ENCODE measurements at regions not wholly inside any gene's neighbourhood (a gene's known extent, or its start where the extent isn't known, plus 50 kb on each side); places are given as distances from the start of the nearest gene placed in this dataset.
A peak's percentile ranks its signal among the peaks of the same experiment; 100 is the strongest.

GRCh38 chr18:44466997-44467396 is 213.7 kb upstream of the SETBP1 start:
- no peak for DNase-seq

GRCh38 chr18:44467718-44468117 is 213.0 kb upstream of the SETBP1 start:
- DNase-seq: no peak

DNA sequence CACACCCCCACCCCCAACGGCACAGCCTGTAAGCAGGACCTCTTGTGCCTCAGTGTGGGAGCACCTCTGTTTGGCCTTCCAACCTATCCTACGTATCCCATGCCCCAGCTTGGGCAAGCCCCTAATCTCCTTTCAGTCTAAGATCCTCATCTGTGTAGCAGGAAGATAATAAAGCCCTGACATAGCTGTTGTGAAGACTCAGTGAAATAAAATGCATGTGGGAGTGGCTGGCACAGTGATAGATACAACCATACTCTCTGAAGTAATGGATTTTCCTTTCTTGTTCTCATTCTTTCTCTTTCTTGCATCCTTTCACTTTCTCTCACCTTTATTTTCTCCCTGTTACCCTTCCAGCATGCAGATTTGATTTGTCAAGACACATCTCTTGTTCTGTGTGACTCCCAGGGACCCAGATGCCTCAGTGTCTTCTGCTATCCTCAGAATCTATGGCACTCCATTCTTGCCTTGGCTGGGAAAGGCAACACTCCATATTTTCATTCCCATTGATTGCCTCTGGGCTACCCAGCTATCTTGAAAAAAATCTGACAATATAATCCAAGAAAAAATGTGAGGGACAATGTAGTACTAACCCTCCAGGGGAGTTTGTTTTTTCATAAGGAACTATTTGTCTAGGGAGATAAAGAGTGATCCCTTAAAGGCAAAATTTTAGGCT is 207.2 kb upstream of the SETBP1 start:
- DNase-seq: no peak

DNA sequence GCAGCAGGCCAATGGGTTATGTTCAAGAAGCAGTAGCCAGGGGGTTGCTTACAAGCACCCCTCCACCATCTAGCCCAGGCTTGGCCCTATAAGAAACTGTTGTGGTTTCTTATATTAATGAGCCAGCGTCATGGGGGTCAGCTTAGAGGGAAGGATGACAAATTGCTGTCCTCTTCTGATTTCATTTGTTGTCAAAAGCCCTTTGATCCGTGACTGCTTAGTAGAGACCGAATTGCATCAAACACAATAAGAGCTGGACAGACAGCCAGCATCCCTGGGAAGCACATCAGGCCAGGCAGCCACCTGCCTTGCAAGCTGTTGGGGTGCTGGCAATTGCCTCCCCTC is 206.6 kb upstream of the SETBP1 start:
- DNase-seq: no peak

DNA sequence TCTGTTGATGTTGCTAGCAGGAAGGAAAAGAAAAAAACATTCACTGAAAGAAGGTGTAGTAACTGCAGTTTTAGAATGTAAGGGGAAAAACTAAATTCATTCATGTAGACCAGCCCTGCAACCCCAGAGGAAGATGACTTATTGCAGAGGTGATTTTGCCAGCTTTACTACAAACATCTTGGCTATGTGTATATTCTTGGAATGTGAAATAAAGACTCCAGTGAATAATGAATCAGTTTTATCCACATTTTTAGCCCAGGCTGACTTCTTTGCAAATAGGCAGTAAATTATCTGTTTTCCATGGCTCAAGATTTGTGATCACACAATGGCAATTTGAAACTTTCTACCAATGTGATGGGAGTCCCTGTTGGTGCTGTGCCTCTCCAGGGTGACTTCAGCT is 206.1 kb upstream of the SETBP1 start:
- no peak for DNase-seq

DNA sequence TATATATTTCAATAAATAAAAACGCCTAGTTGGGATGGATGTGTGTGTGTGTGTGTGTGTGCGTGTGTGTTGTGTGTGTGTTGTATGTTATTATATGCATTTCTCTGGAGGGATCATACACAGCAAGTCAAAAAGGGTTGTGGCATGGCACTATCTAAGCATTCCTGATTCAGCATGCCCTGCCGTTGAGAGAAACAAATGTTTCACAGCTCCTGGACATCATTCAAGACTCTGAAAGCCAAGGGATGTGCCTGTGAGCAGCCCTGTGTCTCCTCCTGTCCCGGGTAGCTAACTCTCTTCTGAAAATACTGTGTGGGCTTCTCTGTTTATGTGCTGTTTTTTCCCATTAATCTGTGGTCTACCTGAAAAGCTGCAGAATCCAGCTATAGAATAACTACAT is 197.9 kb upstream of the SETBP1 start:
- no peak for DNase-seq

- DNase-seq: no peak
These were observed 185.5 kb upstream of the SETBP1 start for GRCh38 chr18:44495151-44495550.

- DNase-seq: no peak
These were observed 183.4 kb upstream of the SETBP1 start for GRCh38 chr18:44497311-44497710.

DNA sequence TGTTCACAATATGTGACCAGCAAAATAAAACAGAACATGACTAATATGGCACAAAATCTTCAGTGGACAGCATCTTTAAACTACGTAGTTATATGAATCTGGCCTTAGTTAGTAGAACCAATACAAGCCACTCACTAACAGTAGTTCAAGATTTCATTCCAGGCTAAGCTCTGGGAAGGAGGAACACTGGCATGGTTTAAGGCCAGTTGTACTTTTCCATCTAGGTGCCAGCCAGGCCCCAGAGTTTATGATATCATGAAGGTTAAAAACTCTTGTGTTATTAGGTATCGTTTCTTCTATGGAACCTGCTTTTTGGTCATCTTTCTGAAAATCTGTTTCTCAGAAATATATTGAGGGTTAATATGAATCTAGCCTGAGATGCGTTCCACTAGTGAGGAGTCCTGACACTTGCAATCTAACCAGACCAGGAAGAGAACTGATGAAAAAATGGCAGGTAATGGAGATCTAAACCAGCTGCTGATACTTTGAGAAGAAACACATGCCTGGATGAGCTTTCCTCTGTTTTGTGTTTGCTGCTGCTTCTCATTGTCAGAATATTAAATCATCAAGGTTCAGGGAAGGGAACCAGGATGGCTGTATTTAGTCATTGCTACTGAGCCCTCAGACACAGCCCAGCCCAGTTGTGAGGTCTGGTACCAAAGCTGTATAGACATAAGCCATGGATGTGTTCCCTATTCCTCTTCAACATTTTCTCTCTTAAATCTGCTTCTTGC is 182.8 kb upstream of the SETBP1 start:
- no peak for DNase-seq

GRCh38 chr18:44500808-44501610 is 179.7 kb upstream of the SETBP1 start:
- no peak for DNase-seq

DNA sequence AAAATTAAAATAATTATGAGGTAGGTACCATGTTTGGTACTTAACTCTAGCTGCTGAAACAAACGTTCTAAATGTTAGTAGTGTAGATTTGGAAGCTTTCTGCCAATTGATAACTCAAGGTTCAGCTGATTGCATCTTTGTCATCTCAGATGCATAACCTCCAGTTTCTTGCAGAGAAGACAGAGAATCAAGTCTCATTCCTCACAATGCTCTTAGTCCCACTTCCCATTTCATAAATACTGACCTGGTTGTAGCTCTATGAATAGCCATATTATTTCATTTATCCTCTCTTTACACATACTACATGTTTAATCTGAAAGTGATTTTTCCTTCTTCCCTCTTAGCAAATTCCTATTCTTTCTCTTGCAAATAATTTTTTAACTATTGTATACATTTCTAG is 178.5 kb upstream of the SETBP1 start:
- no peak for DNase-seq

GRCh38 chr18:44502790-44503189 is 177.9 kb upstream of the SETBP1 start:
- no peak for DNase-seq

DNA sequence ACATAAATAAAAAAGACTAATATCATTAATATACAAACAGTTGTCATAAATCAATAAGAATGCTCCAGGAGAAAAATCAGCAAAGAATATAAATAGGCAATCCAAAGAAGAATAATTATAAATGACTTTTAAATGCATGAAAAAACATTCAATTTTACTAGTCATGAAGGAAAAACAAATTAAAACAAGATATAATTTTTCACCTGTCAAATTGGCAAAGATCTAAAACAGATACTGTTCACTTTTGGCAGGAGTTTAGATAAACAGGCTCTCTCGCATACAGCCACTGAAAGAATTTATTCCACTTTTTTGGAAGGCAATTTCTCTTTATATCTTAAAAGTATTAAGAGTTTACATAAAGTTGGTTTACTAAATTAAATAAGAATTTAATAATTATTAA is 176.8 kb upstream of the SETBP1 start:
- no peak for DNase-seq

DNA sequence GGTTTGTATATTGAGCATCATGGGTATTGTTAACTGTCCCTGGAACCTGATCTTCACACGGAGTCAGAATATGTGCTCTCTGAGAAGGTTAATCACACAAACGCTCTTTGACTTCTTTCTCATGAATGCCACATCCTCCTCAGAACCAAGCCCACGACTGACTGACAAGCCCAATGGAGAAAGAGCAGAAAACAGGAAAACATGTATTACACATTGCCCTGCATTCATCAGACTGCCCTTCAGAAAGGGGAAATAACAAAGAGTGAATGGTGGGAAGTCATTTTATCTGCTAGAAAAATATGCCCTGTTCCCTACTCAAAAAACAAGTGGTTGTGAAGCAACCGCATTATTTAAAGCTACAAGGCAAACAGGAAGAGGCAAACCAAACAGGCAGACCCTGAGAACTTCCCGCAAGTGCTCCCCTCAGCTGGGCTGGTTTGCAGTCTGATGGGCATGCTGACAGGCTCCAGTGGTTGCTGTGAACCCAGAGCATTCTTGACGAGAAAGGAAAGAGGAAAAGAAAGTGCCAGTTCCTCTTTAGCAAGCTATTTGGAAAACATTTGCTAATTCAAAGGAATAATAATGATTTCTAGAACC is 172.9 kb upstream of the SETBP1 start:
- DNase-seq: peak; percentile 26

- no peak for DNase-seq
These were observed 172.2 kb upstream of the SETBP1 start for GRCh38 chr18:44508474-44508873.

GRCh38 chr18:44509048-44509447 is 171.6 kb upstream of the SETBP1 start:
- DNase-seq: no peak

GRCh38 chr18:44510390-44510789 is 170.3 kb upstream of the SETBP1 start:
- DNase-seq: no peak

GRCh38 chr18:44513233-44513632 is 167.5 kb upstream of the SETBP1 start:
- DNase-seq: no peak

- no peak for DNase-seq
These were observed 166.6 kb upstream of the SETBP1 start for GRCh38 chr18:44514106-44514505.

DNA sequence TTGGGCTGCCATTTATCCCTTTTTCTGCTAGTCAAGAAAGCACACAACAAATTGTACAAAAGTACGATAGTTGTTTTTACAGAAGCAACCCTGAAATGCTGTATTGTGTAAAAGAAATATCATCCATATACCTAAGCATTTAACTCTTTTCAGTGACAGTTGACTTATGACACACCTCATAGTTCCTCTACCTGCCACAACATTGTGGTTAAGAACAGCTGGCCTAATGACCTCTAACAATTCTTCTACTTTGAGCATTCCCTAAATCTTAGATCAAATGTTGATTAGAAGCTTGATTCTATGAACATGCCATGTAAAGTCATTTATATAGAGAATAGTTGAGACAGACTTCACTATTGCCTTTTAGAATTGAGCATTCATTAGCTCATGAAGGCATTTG is 165.9 kb upstream of the SETBP1 start:
- DNase-seq: no peak

DNA sequence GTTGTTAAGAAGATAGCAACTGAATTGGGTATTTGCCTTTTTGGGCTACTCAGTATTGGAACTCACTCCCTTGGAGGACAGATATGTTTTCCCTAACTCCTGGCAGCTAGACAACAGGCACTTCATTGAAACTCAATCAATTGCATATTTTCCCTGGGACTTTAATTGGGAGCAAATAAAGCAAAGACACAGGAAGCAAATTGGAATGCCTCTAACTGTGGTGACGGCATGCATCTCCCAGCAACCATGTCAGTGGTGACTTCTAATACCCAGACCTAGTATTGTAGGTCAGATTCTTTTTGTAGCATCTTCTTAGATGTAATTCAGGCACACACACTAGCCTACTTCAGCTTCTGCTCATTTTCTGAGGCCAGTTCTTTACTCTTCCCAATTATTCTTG is 164.2 kb upstream of the SETBP1 start:
- DNase-seq: no peak

DNA sequence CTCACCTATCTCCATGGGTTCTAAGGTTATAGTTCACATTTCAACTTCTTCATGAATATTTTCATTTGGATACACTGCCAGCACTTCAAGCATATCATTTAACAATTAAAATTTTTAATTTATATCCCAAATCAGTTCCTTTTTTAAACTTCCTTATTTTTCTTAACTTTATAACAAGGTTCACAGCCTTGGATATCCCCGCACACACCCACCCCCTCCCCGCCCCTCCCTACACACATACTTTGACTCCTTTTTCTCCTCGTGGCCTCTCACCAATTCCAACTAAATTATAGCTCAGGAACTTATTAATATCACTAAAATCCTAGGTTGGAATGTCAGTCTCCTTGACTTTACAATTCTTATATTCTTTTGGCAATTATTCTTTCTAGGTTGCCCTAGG is 163.6 kb upstream of the SETBP1 start:
- DNase-seq: no peak

GRCh38 chr18:44518091-44518615 is 162.5 kb upstream of the SETBP1 start:
- no peak for DNase-seq

Measured in stimulated activated CD8-positive, alpha-beta memory T cell treated with anti-CD3 and anti-CD28 coated beads, Interleukin-4, amount 100 ng/mL, for 48 hours (primary cell).